Progenitor cell of endocrine pancreas (in vitro differentiated cells): ENCODE measurements at regions not wholly inside any gene's neighbourhood (a gene's known extent, or its start where the extent isn't known, plus 50 kb on each side); places are given as distances from the start of the nearest gene placed in this dataset.

Experiments
- DNase-seq: peaks from one replicate; pipeline ENCODE4 v3.0.0; 2021; ENCODE audit warnings: low spot score; ENCODE audit not compliant: unreplicated experiment
- H3K27ac Mint-ChIP-seq: 2 replicates; pipeline ENCODE4 v1.8.0; 2021; ENCODE audit warnings: mild to moderate bottlenecking, moderate library complexity, mixed read lengths
- H3K27me3 Mint-ChIP-seq: 2 replicates; pipeline ENCODE4 v1.8.0; 2021; ENCODE audit warnings: mixed read lengths
- H3K36me3 Mint-ChIP-seq: 2 replicates; pipeline ENCODE4 v1.8.0; 2022; ENCODE audit warnings: mixed read lengths; ENCODE audit not compliant: insufficient read depth
- H3K4me1 Mint-ChIP-seq: 2 replicates; pipeline ENCODE4 v1.8.0; 2021; ENCODE audit warnings: low read depth, mixed read lengths
- H3K4me3 Mint-ChIP-seq: 2 replicates; pipeline ENCODE4 v1.8.0; 2021; ENCODE audit warnings: low read depth, mild to moderate bottlenecking, moderate library complexity, mixed read lengths
- H3K9me3 Mint-ChIP-seq: 2 replicates; pipeline ENCODE4 v1.8.0; 2021; ENCODE audit warnings: low read depth, mixed read lengths
- TF ChIP-seq, protein P1 (sequence below): fragments of 200-600 bp; sonication (generic); IDR thresholded peaks from one replicate; pipeline ENCODE4 v1.5.0; 2021; ENCODE audit warnings: antibody characterized with exemption, mild to moderate bottlenecking; ENCODE audit not compliant: unreplicated experiment

DNA sequence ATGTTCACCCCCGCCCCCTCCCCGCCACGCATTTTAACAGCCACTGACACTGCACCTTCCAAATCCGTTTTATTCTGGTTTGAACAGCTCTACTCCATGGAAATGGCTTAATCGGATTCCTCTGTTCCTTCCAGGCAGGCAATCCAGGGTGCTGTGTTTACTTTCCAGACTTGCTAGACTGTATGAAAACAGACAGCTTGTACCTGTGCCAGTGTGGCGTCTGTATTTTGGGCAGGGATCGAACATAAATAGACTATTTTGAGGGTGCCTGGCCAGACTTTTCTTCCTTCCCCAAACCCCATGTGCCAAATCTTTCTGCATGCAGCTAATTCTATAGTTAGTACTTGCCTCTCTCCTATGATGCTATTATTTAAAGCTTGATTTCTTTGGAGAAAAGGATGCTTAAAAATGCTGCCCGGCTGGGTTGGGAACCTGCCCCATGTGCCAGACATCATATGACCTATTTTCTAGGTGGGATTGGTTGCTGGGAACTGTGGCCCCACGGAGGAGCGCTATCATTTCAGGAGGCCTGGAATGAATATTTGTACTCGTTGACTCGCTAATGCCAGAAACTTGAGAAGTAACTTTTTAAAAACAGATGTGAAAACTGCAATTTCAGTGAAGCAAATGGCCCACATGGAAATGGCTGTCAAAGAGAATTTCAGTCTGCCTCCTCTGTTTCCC lies 814.8 kb downstream of the BRD1 start:
- H3K36me3 Mint-ChIP-seq, result no peaks in the 10 kb centered on the region
- no peak for DNase-seq
- H3K4me3 Mint-ChIP-seq, result no peak overlapping the region
- H3K27me3 Mint-ChIP-seq, result peaks cover 18% of the 10 kb centered on the region
- H3K9me3 Mint-ChIP-seq, result no peaks in the 10 kb centered on the region
- TF ChIP-seq, protein P1, sequence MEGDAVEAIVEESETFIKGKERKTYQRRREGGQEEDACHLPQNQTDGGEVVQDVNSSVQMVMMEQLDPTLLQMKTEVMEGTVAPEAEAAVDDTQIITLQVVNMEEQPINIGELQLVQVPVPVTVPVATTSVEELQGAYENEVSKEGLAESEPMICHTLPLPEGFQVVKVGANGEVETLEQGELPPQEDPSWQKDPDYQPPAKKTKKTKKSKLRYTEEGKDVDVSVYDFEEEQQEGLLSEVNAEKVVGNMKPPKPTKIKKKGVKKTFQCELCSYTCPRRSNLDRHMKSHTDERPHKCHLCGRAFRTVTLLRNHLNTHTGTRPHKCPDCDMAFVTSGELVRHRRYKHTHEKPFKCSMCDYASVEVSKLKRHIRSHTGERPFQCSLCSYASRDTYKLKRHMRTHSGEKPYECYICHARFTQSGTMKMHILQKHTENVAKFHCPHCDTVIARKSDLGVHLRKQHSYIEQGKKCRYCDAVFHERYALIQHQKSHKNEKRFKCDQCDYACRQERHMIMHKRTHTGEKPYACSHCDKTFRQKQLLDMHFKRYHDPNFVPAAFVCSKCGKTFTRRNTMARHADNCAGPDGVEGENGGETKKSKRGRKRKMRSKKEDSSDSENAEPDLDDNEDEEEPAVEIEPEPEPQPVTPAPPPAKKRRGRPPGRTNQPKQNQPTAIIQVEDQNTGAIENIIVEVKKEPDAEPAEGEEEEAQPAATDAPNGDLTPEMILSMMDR, result no peak
- H3K4me1 Mint-ChIP-seq, result peaks cover 4% of the 10 kb centered on the region
- no peak overlapping the region for H3K27ac Mint-ChIP-seq

DNA sequence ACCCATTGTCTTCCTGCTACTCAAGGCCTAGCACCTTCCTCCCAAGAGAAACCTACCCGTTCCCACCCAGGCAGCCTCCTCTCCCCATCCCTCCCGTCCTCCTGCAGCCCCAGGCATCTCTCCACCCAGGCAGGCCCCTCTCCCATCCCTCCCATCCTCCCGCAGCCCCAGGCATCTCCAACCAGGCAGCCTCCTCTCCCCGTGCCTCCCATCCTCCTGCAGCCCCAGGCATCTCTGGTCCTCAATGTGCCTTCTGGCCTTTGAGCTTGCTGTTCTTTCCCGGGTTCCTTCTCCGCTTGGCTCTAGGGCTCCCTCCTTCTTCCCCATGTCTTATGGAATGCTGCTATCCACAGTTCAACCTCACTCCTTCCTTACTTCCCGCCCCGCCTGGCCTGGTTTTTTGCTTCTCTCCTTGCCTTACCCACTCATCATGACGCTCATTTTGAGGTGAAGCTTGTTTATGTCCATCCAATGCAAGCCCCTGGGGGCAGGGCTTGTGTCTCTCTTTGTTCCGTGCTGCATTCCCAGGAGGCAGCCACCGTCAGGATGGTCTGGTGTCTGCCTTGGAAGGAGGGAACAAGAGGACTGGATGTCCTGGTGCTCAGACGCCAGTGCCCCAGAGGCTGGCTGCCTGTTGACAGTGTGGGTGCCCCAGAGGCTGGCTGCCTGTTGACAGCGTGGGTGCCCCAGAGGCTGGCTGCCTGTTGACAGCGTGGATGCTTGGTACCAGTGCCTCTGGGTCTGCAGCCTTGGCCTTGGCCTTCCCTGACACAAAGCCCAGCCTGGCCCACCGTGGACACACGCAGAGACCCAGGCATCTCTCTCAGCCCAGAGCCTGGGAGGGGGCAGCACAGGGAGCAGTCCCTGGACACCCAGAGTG lies 815.7 kb downstream of the BRD1 start:
- Mint-ChIP-seq H3K4me3 (no peak overlapping the region), H3K9me3 (no peaks in the 10 kb centered on the region), H3K27me3 (peaks cover 18% of the 10 kb centered on the region), H3K4me1 (peaks cover 4% of the 10 kb centered on the region), H3K27ac (no peak overlapping the region), H3K36me3 (no peaks in the 10 kb centered on the region)
- TF ChIP-seq, protein P1, result no peak
- no peak for DNase-seq

DNA sequence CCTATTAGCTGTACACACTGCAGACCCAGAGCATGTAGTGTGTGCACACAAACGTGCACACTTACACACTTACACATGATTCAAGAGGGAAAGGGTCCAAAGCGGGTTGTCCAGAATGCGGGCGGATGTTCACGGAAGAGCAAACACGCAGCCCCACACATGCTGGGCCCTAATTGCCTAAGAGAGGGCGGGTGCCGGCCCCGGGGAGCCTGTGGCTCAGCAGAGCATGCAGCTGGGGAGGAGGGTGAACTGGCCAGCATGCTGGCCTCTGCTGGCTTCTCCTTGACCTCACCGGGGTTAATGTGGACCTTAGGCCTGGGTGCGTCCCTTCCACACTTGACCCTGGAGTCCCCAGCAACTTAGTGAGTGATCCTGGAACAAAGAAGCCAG lies 816.3 kb downstream of the BRD1 start:
- Mint-ChIP-seq H3K27ac (no peak overlapping the region), H3K27me3 (peaks cover 18% of the 10 kb centered on the region), H3K36me3 (no peaks in the 10 kb centered on the region), H3K4me1 (peaks cover 4% of the 10 kb centered on the region), H3K4me3 (no peak overlapping the region), H3K9me3 (no peaks in the 10 kb centered on the region)
- no peak for DNase-seq
- TF ChIP-seq, protein P1, result no peak

DNA sequence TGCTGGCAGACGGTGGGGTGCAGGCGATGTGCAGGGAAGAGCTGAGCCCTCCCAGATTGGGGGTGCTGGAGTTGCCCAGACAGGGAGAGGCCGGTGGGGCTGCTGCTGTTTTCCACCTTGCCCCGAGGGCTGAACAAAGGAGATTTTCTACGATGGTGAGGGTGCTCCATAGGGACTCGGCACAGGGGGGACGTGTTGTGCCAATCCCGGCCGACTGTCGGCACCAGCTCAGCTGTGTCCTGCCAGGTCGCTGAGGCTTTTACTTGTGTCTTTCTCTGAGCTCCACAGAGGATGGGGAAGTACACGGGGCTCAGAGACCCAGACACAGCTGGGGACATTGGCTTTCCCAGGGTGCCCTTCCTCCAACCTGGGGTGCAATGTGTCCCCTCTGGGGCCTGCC lies 816.8 kb downstream of the BRD1 start:
- H3K27me3 Mint-ChIP-seq, result peaks cover 14% of the 10 kb centered on the region

More for the DNA sequence above, 816.8 kb downstream of the BRD1 start:
- DNase-seq, result no peak
- TF ChIP-seq, protein P1, result no peak
- no peaks in the 10 kb centered on the region for H3K9me3 Mint-ChIP-seq
- no peaks in the 10 kb centered on the region for H3K36me3 Mint-ChIP-seq
- no peak overlapping the region for H3K27ac Mint-ChIP-seq
- H3K4me1 Mint-ChIP-seq, result peaks cover 1% of the 10 kb centered on the region
- H3K4me3 Mint-ChIP-seq, result no peak overlapping the region
